Upper lobe of right lung (tissue), 1 donor: ENCODE measurements at regions not wholly inside any gene's neighbourhood (a gene's known extent, or its start where the extent isn't known, plus 50 kb on each side); places are given as distances from the start of the nearest gene placed in this dataset.

Experiments
- ATAC-seq: fragments of 200-7000 bp; cut with Tn5 transposase; one replicate; pipeline ENCODE4 v1.9.1; 2020; ENCODE audit warnings: mild to moderate bottlenecking, moderate library complexity
- DNase-seq: peaks from one replicate; pipeline ENCODE4 v3.0.0-alpha.2; 2020
- H3K27ac ChIP-seq: fragments of 200-600 bp; one replicate; pipeline ENCODE4 v1.8.0; 2022
- H3K27me3 ChIP-seq: fragments of 200-600 bp; one replicate; pipeline ENCODE4 v1.8.0; 2022; ENCODE audit warnings: mild to moderate bottlenecking
- H3K36me3 ChIP-seq: fragments of 200-600 bp; one replicate; pipeline ENCODE4 v1.8.0; 2022
- H3K4me1 ChIP-seq: fragments of 200-600 bp; one replicate; pipeline ENCODE4 v1.8.0; 2022
- H3K4me3 ChIP-seq: fragments of 200-600 bp; one replicate; pipeline ENCODE4 v1.8.0; 2022; ENCODE audit warnings: mild to moderate bottlenecking
- H3K9me3 ChIP-seq: fragments of 200-600 bp; one replicate; pipeline ENCODE4 v1.8.0; 2022
- CTCF ChIP-seq: fragments of 200-600 bp; IDR thresholded peaks from one replicate; pipeline ENCODE4 v1.8.0; 2022; ENCODE audit warnings: antibody characterized with exemption
- intact Hi-C: fragments of 100-400 bp; cut with DNase I; formaldehyde crosslinking; loops from one replicate; pipeline ENCODE4 v1.11.0; 2022
- donor health status: DM: no; HTN: yes; CAD: no; lungs with severe emphysema.

GRCh38 chr13:21875116-21875515, 204.2 kb downstream of the FGF9 start:
- DNase-seq (no peak), ATAC-seq (no peak)
- Histone ChIP-seq H3K9me3 (no peaks in the 10 kb centered on the region), H3K4me3 (no peak overlapping the region), H3K27me3 (no peaks in the 10 kb centered on the region), H3K27ac (no peak overlapping the region), H3K36me3 (no peaks in the 10 kb centered on the region), H3K4me1 (no peaks in the 10 kb centered on the region)
- intact Hi-C loops, result no loop called here
- TF ChIP-seq CTCF, result no peak

GRCh38 chr13:21879263-21879914, 208.5 kb downstream of the FGF9 start:
- Histone ChIP-seq H3K27ac (no peak overlapping the region), H3K4me1 (peaks cover 3% of the 10 kb centered on the region), H3K4me3 (no peak overlapping the region), H3K9me3 (no peaks in the 10 kb centered on the region), H3K27me3 (no peaks in the 10 kb centered on the region), H3K36me3 (no peaks in the 10 kb centered on the region)
- TF ChIP-seq CTCF, result no peak
- intact Hi-C loops, result no loop called here
- DNase-seq, result no peak
- no peak for ATAC-seq

- no peaks in the 10 kb centered on the region for H3K36me3 ChIP-seq
- intact Hi-C loops, result no loop called here
- no peak for TF ChIP-seq CTCF
- no peaks in the 10 kb centered on the region for H3K27me3 ChIP-seq
- DNase-seq (no peak), ATAC-seq (no peak)
- H3K27ac ChIP-seq, result no peak overlapping the region
- peaks cover 4% of the 10 kb centered on the region for H3K4me1 ChIP-seq
- H3K4me3 ChIP-seq, result no peak overlapping the region
- no peaks in the 10 kb centered on the region for H3K9me3 ChIP-seq
These were observed 211.9 kb downstream of the FGF9 start for GRCh38 chr13:21882766-21883165.

GRCh38 chr13:21883713-21884112, 212.8 kb downstream of the FGF9 start:
- intact Hi-C loops, result no loop called here
- no peaks in the 10 kb centered on the region for H3K9me3 ChIP-seq
- H3K27me3 ChIP-seq, result no peaks in the 10 kb centered on the region
- H3K4me3 ChIP-seq, result no peak overlapping the region
- H3K27ac ChIP-seq, result no peak overlapping the region
- DNase-seq (no peak), ATAC-seq (no peak)
- H3K36me3 ChIP-seq, result no peaks in the 10 kb centered on the region
- TF ChIP-seq CTCF, result no peak
- peaks cover 4% of the 10 kb centered on the region for H3K4me1 ChIP-seq

- intact Hi-C loops, result no loop called here
- TF ChIP-seq CTCF, result no peak
- Histone ChIP-seq H3K36me3 (no peaks in the 10 kb centered on the region), H3K4me1 (peaks cover 4% of the 10 kb centered on the region), H3K27me3 (no peaks in the 10 kb centered on the region), H3K9me3 (no peaks in the 10 kb centered on the region), H3K27ac (no peak overlapping the region), H3K4me3 (no peak overlapping the region)
- DNase-seq (no peak), ATAC-seq (peak; percentile 58)
These were observed 213.5 kb downstream of the FGF9 start for GRCh38 chr13:21884299-21884909.
